Activated T-helper 17 cell treated with anti-CD3 and anti-CD28 coated beads, Interleukin-2, amount 50 U/mL, for 72 hours (primary cell): ENCODE measurements at regions not wholly inside any gene's neighbourhood (a gene's known extent, or its start where the extent isn't known, plus 50 kb on each side); places are given as distances from the start of the nearest gene placed in this dataset.

ENCODE experiments used
- ATAC-seq: fragments of 150-1000 bp; cut with Tn5 transposase; replicated peaks from 2 replicates; pipeline ENCODE4 v1.10.0; 2021; ENCODE audit warnings: mild to moderate bottlenecking, moderate library complexity
- H3K27ac Mint-ChIP-seq: one replicate; pipeline ENCODE4 v1.8.0; 2022; ENCODE audit warnings: mixed read lengths
- H3K27me3 Mint-ChIP-seq: one replicate; pipeline ENCODE4 v1.8.0; 2022; ENCODE audit warnings: mixed read lengths
- H3K36me3 Mint-ChIP-seq: one replicate; pipeline ENCODE4 v1.8.0; 2022; ENCODE audit warnings: low read depth, mild to moderate bottlenecking, mixed read lengths
- H3K4me1 Mint-ChIP-seq: one replicate; pipeline ENCODE4 v1.8.0; 2022; ENCODE audit warnings: mixed read lengths
- H3K4me3 Mint-ChIP-seq: one replicate; pipeline ENCODE4 v1.8.0; 2022; ENCODE audit warnings: mild to moderate bottlenecking, mixed read lengths
- H3K9me3 Mint-ChIP-seq: one replicate; pipeline ENCODE4 v1.8.0; 2022; ENCODE audit warnings: mixed read lengths

GRCh38 chr2:81283081-81283480 lies 978.5 kb upstream of the LRRTM1 start:
- Mint-ChIP-seq H3K36me3 (no peaks in the 10 kb centered on the region), H3K27me3 (no peaks in the 10 kb centered on the region), H3K9me3 (peaks cover 7% of the 10 kb centered on the region), H3K4me1 (no peaks in the 10 kb centered on the region), H3K4me3 (no peak overlapping the region), H3K27ac (no peak overlapping the region)
- no peak for ATAC-seq

- H3K9me3 Mint-ChIP-seq = peaks cover 7% of the 10 kb centered on the region
- no peaks in the 10 kb centered on the region for H3K36me3 Mint-ChIP-seq
- no peak overlapping the region for H3K4me3 Mint-ChIP-seq
- H3K27ac Mint-ChIP-seq = no peak overlapping the region
- no peak for ATAC-seq
- no peaks in the 10 kb centered on the region for H3K27me3 Mint-ChIP-seq
- H3K4me1 Mint-ChIP-seq = no peaks in the 10 kb centered on the region
Observed at GRCh38 chr2:81282151-81282769, 977.7 kb upstream of the LRRTM1 start.

DNA sequence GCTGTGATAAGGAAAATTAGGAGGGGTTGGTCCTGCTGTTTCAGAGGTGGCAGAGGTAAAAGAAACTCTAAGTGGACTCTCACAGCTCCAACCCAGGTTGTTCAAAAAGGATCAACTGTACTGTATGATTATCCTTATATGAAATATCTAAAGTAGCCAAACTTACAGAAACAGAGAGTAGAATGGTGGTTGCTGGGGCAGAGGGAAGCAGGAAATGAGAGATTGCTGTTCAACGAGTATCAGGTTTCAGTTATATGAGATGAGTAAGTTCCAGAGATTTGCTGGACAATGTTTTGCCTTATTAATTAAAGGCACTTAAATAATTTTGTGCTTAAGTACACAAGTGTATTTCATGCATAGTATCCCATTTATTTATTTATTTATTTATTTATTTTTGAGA lies 972.0 kb upstream of the LRRTM1 start:
- no peaks in the 10 kb centered on the region for H3K4me1 Mint-ChIP-seq
- no peak for ATAC-seq
- H3K36me3 Mint-ChIP-seq = no peaks in the 10 kb centered on the region
- no peak overlapping the region for H3K4me3 Mint-ChIP-seq
- H3K9me3 Mint-ChIP-seq = peaks cover 16% of the 10 kb centered on the region
- no peaks in the 10 kb centered on the region for H3K27me3 Mint-ChIP-seq
- no peak overlapping the region for H3K27ac Mint-ChIP-seq

DNA sequence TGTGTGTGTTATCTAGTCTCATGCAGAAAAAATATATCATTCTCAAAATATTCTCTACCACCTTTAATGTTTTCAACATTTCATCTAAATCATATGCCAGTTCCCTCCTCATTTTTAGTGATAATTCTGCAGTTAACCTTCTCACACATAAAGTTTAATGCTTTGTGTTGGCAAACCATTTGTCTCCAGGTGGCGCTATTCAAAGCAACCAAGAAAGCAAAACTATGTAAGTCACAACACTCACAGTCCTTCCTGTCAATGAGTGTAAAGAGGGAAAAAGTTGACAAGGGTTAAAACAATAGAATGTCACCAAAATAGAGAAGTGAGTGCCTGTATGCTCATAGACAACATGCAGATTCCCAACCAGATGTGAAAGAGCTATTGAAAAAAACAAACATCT lies 961.6 kb upstream of the LRRTM1 start:
- no peak for ATAC-seq
- Mint-ChIP-seq H3K27ac (no peak overlapping the region), H3K27me3 (no peaks in the 10 kb centered on the region), H3K4me1 (no peaks in the 10 kb centered on the region), H3K4me3 (no peak overlapping the region), H3K36me3 (no peaks in the 10 kb centered on the region), H3K9me3 (peaks cover 19% of the 10 kb centered on the region)

- H3K9me3 Mint-ChIP-seq = peaks cover 13% of the 10 kb centered on the region
- no peak for ATAC-seq
- no peaks in the 10 kb centered on the region for H3K36me3 Mint-ChIP-seq
- H3K27me3 Mint-ChIP-seq = no peaks in the 10 kb centered on the region
- H3K27ac Mint-ChIP-seq = no peak overlapping the region
- no peaks in the 10 kb centered on the region for H3K4me1 Mint-ChIP-seq
- H3K4me3 Mint-ChIP-seq = no peak overlapping the region
Observed at GRCh38 chr2:81263989-81264388, 959.4 kb upstream of the LRRTM1 start.

GRCh38 chr2:81260320-81260719 lies 955.8 kb upstream of the LRRTM1 start:
- H3K27me3 Mint-ChIP-seq = no peaks in the 10 kb centered on the region
- peaks cover 6% of the 10 kb centered on the region for H3K9me3 Mint-ChIP-seq
- H3K36me3 Mint-ChIP-seq = no peaks in the 10 kb centered on the region
- H3K27ac Mint-ChIP-seq = no peak overlapping the region
- ATAC-seq = no peak
- H3K4me1 Mint-ChIP-seq = no peaks in the 10 kb centered on the region
- H3K4me3 Mint-ChIP-seq = no peak overlapping the region

DNA sequence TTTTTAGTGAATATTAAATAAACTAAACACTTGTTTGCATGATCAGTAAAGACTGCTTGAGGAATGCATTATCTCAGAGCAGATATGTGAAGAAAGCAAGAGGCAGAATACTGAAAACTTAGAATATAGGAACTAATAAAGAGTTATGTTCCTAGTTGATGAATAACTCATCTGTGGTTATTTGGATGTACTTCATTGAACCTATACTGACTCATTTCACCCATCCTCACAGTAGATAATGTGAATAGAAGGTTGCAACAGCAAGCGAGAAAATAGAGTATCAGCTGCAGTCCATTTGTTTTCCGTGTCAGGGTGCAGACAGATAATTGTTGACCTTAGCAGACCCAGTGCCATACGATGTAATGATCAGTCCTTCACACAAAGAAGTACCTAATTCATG lies 945.7 kb upstream of the LRRTM1 start:
- Mint-ChIP-seq H3K4me1 (no peaks in the 10 kb centered on the region), H3K27me3 (no peaks in the 10 kb centered on the region), H3K36me3 (no peaks in the 10 kb centered on the region), H3K4me3 (no peak overlapping the region), H3K9me3 (peaks cover 28% of the 10 kb centered on the region), H3K27ac (no peak overlapping the region)
- no peak for ATAC-seq

- ATAC-seq = no peak
- Mint-ChIP-seq H3K36me3 (no peaks in the 10 kb centered on the region), H3K4me3 (no peak overlapping the region), H3K9me3 (peaks cover 27% of the 10 kb centered on the region), H3K4me1 (no peaks in the 10 kb centered on the region), H3K27ac (no peak overlapping the region), H3K27me3 (no peaks in the 10 kb centered on the region)
Observed at GRCh38 chr2:81249152-81249551, 944.6 kb upstream of the LRRTM1 start.

DNA sequence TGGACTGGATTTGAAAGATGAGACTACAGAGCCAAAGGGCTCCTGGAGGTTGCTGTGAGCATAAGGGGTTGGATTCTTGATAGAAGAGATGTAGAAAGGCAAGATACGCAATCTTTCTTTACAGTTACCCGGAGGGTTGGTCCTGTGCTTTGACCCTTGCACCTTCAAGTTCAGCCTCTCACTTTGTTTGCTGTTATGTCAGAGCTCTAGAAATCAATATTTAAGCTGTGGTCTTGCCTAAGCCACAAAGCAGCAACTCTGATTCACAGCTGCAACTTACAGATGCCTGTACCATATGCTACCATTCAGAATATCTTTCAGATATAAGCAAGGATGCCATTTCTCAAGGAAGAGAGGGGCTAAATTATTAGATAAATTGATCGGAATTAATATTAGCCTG lies 943.1 kb upstream of the LRRTM1 start:
- H3K9me3 Mint-ChIP-seq = peaks cover 18% of the 10 kb centered on the region
- H3K4me1 Mint-ChIP-seq = no peaks in the 10 kb centered on the region
- no peak overlapping the region for H3K27ac Mint-ChIP-seq
- H3K27me3 Mint-ChIP-seq = no peaks in the 10 kb centered on the region
- no peak for ATAC-seq
- no peaks in the 10 kb centered on the region for H3K36me3 Mint-ChIP-seq
- no peak overlapping the region for H3K4me3 Mint-ChIP-seq

- H3K4me1 Mint-ChIP-seq = no peaks in the 10 kb centered on the region
- H3K27ac Mint-ChIP-seq = no peak overlapping the region
- H3K4me3 Mint-ChIP-seq = no peak overlapping the region
- no peaks in the 10 kb centered on the region for H3K27me3 Mint-ChIP-seq
- ATAC-seq = no peak
- peaks cover 17% of the 10 kb centered on the region for H3K9me3 Mint-ChIP-seq
- no peaks in the 10 kb centered on the region for H3K36me3 Mint-ChIP-seq
Observed at GRCh38 chr2:81242501-81242900, 937.9 kb upstream of the LRRTM1 start.

DNA sequence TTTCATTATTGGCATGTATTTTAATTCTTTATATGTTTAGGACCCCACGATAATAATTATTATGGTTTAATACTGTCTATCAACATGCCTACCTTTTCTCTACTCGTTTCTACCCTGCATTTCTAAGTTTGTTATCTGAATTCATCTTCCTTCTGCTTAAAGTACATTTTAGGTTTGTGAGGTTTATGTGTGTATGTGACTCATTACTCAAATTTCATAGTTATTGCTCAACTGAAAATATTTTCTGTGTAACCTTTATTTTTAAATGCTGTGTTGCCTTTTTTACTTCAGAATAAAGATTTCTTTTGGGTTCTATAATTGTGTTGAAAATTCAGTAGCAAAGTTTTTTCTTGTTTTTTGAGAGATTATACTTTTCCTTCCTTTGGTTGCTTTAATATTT lies 933.9 kb upstream of the LRRTM1 start:
- no peaks in the 10 kb centered on the region for H3K27me3 Mint-ChIP-seq
- H3K4me1 Mint-ChIP-seq = no peaks in the 10 kb centered on the region
- no peak overlapping the region for H3K4me3 Mint-ChIP-seq
- H3K27ac Mint-ChIP-seq = no peak overlapping the region
- peaks cover 20% of the 10 kb centered on the region for H3K9me3 Mint-ChIP-seq
- no peaks in the 10 kb centered on the region for H3K36me3 Mint-ChIP-seq
- no peak for ATAC-seq

- H3K4me3 Mint-ChIP-seq = no peak overlapping the region
- H3K27ac Mint-ChIP-seq = no peak overlapping the region
- no peaks in the 10 kb centered on the region for H3K4me1 Mint-ChIP-seq
- ATAC-seq = no peak
- no peaks in the 10 kb centered on the region for H3K27me3 Mint-ChIP-seq
- peaks cover 24% of the 10 kb centered on the region for H3K9me3 Mint-ChIP-seq
- H3K36me3 Mint-ChIP-seq = no peaks in the 10 kb centered on the region
Observed at GRCh38 chr2:81235601-81236000, 931.0 kb upstream of the LRRTM1 start.

DNA sequence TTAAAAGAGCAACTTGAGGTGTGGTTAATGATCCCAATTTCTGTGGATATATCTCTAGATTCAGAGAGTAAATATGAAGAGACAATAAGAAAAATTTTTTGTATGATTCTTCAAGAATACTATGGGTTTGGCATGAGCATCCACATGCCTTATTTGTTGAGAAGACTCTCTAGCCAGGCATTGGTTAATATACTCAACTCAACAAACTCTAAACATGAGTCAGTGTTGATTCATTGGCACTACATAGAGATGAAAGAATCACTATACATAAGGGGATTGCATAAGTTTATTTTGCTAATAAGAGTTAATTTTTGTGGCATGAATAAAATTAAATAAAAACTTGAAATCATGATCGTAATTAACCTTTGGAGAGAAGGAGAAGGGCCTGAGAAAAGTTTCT lies 930.2 kb upstream of the LRRTM1 start:
- ATAC-seq = no peak
- Mint-ChIP-seq H3K4me3 (no peak overlapping the region), H3K9me3 (peaks cover 24% of the 10 kb centered on the region), H3K36me3 (no peaks in the 10 kb centered on the region), H3K4me1 (no peaks in the 10 kb centered on the region), H3K27me3 (no peaks in the 10 kb centered on the region), H3K27ac (no peak overlapping the region)

DNA sequence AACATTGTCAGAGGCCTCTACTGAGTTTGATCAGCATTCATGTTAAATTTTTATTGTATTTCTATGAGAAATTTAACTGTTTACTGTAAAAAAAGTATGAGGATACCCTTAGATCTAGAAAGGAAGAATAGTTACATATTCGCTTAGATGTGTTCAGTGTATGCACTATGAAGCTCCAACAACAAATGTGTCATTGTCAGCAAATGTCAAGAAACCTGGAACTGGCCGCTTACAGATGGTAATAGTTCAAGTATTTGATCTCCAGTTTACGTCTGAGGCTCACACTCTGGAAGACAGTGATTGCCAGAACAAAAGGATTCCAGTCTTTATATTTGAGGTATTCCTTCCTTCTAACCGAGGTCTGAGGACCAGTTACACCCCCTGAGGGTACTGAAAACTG lies 921.2 kb upstream of the LRRTM1 start:
- Mint-ChIP-seq H3K4me3 (no peak overlapping the region), H3K9me3 (peaks cover 4% of the 10 kb centered on the region), H3K4me1 (no peaks in the 10 kb centered on the region), H3K27me3 (no peaks in the 10 kb centered on the region), H3K36me3 (no peaks in the 10 kb centered on the region), H3K27ac (no peak overlapping the region)
- no peak for ATAC-seq

DNA sequence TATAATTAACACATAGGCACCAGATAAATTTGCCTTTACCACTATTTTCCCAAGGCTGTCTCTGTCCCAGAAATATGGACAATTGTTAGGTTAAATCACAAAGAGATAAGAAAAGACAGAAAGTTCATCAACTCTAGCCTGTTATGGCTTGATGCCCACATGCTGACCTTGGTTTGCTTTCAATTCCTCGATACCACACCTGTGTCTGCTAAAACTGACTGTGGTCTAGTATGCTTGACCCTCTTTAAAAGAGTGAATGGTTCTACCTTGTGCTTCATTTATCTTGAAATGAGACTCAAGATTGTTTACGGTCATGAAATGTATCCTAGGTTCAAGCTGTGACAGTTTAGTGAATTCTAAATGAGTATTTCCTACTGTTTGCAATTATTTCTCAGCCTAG lies 909.0 kb upstream of the LRRTM1 start:
- ATAC-seq = no peak
- H3K9me3 Mint-ChIP-seq = peaks cover 16% of the 10 kb centered on the region
- H3K27me3 Mint-ChIP-seq = no peaks in the 10 kb centered on the region

DNA sequence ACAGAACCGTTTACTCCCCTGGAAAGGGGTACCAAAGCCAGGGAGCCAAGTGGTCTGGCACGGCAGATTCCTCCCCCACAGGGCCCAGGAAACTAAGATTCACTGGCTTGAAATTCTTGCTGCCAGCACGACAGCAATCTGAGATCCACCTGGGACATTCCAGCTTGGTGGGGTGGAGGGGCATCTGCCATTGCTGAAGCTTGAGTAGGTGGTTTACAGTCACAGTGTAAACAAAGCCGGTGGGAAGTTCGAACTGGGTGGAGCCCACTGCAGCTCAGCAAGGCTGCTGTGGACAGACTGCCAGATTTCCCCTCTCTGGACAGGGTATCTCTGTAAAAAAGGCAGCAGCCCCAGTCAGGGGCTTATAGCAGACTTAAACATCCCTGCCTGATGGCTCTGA lies 901.7 kb upstream of the LRRTM1 start:
- H3K9me3 Mint-ChIP-seq = peaks cover 20% of the 10 kb centered on the region
- no peaks in the 10 kb centered on the region for H3K36me3 Mint-ChIP-seq
- no peaks in the 10 kb centered on the region for H3K27me3 Mint-ChIP-seq
- no peak for ATAC-seq
- H3K4me3 Mint-ChIP-seq = no peak overlapping the region
- H3K4me1 Mint-ChIP-seq = no peaks in the 10 kb centered on the region
- H3K27ac Mint-ChIP-seq = no peak overlapping the region

More for the DNA sequence above, 909.0 kb upstream of the LRRTM1 start:
- no peak overlapping the region for H3K27ac Mint-ChIP-seq
- no peaks in the 10 kb centered on the region for H3K36me3 Mint-ChIP-seq
- no peaks in the 10 kb centered on the region for H3K4me1 Mint-ChIP-seq
- no peak overlapping the region for H3K4me3 Mint-ChIP-seq
